Transverse colon (tissue), 4 donors: ENCODE measurements at regions not wholly inside any gene's neighbourhood (a gene's known extent, or its start where the extent isn't known, plus 50 kb on each side); places are given as distances from the start of the nearest gene placed in this dataset.

ENCODE experiments used
- DNase-seq: peaks from one replicate; pipeline ENCODE4 v3.0.0-alpha.2; 2019
- H3K27ac ChIP-seq, 4 donors: fragments of 200-600 bp; sonication (generic); 2 replicates each; pipeline ENCODE4 v1.5.1; 2016 to 2018; ENCODE audit warnings: inconsistent platforms in 4 of 4
- H3K27me3 ChIP-seq: fragments of 200-600 bp; sonication (generic); 2 replicates; pipeline ENCODE4 v1.5.1; 2017; ENCODE audit warnings: inconsistent platforms
- H3K36me3 ChIP-seq, 4 donors: fragments of 200-600 bp; sonication (generic); 2 replicates each; pipeline ENCODE4 v1.5.1; 2017 to 2019; ENCODE audit warnings: inconsistent platforms in 4 of 4
- H3K4me1 ChIP-seq, 4 donors: fragments of 200-600 bp; sonication (generic); 2 replicates each; pipeline ENCODE4 v1.5.1; 2017 to 2020; ENCODE audit warnings: inconsistent platforms in 4 of 4
- H3K4me3 ChIP-seq, 4 donors: fragments of 200-600 bp; sonication (generic); 1 replicate in 1 of 4; 2 replicates in 3 of 4; pipeline versions ENCODE4 v1.5.1 to v1.6.1; 2017 to 2019; ENCODE audit warnings: inconsistent platforms in 4 of 4
- H3K9me3 ChIP-seq, 2 donors: fragments of 200-600 bp; sonication (generic); 2 replicates each; pipeline ENCODE4 v1.5.1; 2017 to 2019; ENCODE audit warnings: inconsistent platforms in 2 of 2
- CTCF ChIP-seq, 5 experiments: fragments of 200-600 bp in 3 of 5; fragments of 450-650 bp in 2 of 5; sonication (generic) in 3 of 5; IDR thresholded peaks; 1 replicate in 2 of 5; 2 replicates in 3 of 5; pipeline ENCODE4 v1.5.1; 2016 to 2017; ENCODE audit warnings: antibody characterized with exemption in 5 of 5, inconsistent platforms in 3 of 5, mild to moderate bottlenecking in 2 of 5, moderate library complexity in 1 of 5
- EP300 ChIP-seq: sonication (generic); formaldehyde crosslinking; IDR thresholded peaks from one replicate; pipeline ENCODE4 v1.6.1; 2017; ENCODE audit warnings: antibody characterized with exemption, low read depth
- POLR2A ChIP-seq: fragments of 450-650 bp; IDR thresholded peaks from one replicate; pipeline ENCODE4 v1.6.1; 2016; ENCODE audit warnings: antibody characterized with exemption, mild to moderate bottlenecking, moderate library complexity
- POLR2AphosphoS5 ChIP-seq, 3 donors: sonication (generic); formaldehyde crosslinking; IDR thresholded peaks; one replicate each; pipeline ENCODE4 v1.6.1; 2016; ENCODE audit warnings: antibody characterized with exemption in 3 of 3
- WGBS, 2 donors: methylation state at CpG; one replicate each; pipeline ENCODE4 v1.1.5; 2018; ENCODE audit warnings: low coverage in 1 of 2; 5-methylcytosine and 5-hydroxymethylcytosine counted together
- in situ Hi-C, 4 donors: fragments of 200-750 bp; cut with MboI; loops; one replicate each; pipeline versions ENCODE4 v1.15.0 to v1.15.1; 2017; ENCODE audit warnings: low sequenced_read_pairs in 3 of 4, low pct_ligation_motif_present in 1 of 4, low pct_unique_long_range_greater_than_20kb in 1 of 4
- intact Hi-C: fragments of 100-400 bp; cut with DNase I; formaldehyde crosslinking; loops from one replicate; pipeline ENCODE4 v1.15.1; 2023; ENCODE audit warnings: low total_unique reads

DNA sequence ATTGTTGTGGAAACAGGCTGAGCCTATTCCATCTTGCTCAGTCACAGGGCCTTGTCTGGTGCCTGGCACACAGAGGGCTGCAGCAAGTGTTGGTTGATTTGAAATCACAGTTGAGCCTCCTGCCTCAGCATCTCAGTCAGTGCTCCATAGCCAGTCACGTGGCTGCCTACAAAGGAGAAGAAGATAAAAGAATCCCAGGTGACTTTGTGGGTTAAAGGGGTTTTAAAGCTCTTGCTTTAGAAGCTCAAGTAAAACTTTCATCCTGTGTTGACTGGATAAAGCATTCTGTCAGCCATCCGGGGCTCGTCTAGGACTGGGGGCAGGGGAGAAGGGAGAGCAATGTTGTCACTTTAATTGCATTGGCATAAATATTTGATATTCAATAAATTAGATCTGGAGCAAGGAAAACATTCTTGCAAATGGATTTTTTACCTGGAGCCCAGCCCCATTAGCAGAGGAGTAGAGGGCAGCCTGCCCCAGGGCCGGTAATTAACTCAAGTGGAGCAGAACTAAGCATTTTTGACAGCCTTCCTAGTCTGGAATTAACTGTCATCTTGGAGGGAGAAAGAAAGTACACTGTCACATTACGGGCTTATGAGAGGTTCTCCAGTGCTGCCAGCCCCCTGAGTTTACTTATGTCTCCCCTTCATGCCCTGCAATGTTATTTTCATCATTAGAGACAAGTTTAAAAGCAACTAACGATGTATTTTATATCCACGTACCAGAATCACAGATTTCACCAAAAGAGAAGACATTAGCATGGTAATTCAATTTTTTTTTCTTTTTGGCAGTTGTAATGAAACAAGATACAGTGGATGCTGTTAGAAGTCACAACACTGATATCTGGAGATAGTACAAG lies 71.7 kb upstream of the GTSF1L start:
- no peaks in the 10 kb centered on the region for H3K36me3 ChIP-seq
- in situ Hi-C loops (no loop called here), intact Hi-C loops (no loop called here)
- H3K27me3 ChIP-seq = no peaks in the 10 kb centered on the region
- no peaks in the 10 kb centered on the region for H3K9me3 ChIP-seq
- no peak for TF ChIP-seq POLR2AphosphoS5 (IDR thresholded peaks at IDR 0.05)
- no peak for TF ChIP-seq EP300
- TF ChIP-seq CTCF (IDR thresholded peaks at IDR 0.05) = no peak
- TF ChIP-seq POLR2A = no peak
- WGBS, 2 donors = 74 to 81% methylated on average over 5 to 7 of the region's 7 CpGs
- no peaks in the 10 kb centered on the region for H3K4me1 ChIP-seq
- no peak overlapping the region for H3K4me3 ChIP-seq
- no peak for DNase-seq
- H3K27ac ChIP-seq = no peak overlapping the region

GRCh38 chr20:43794326-43794725 lies 67.5 kb upstream of the GTSF1L start:
- in situ Hi-C loops = no loop called here
- WGBS, 2 donors = 83 to 89% methylated on average over 2 of the region's 2 CpGs
- intact Hi-C loops = loop anchor here (2.0 kb wide), 1 partner anchor 60 kb away; no protein-coding TSS in a partner anchor

DNA sequence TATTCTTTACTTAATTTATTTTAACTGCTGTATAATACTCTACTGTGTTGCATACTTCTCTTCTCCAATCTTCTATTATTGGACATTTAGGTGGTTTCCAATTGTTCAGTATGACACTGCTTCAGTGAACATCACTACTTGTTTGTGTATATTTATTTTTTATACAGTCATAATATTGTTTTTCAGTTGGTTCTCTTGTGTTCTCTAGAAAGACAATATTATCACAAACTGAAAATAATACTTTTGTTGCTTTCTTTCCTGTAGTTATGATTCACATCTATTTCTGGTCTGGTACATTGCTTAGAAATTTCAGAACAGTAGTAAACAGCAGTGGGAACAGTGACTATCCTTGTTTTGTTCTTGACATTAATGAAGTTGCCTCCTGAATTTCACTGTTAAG lies 62.8 kb upstream of the GTSF1L start:
- no peak for DNase-seq
- TF ChIP-seq EP300 (no peak), CTCF (IDR thresholded peaks at IDR 0.05) (no peak), POLR2AphosphoS5 (IDR thresholded peaks at IDR 0.05) (no peak), POLR2A (no peak)
- Histone ChIP-seq H3K27ac (no peak overlapping the region), H3K4me1 (no peaks in the 10 kb centered on the region), H3K4me3 (no peak overlapping the region), H3K9me3 (no peaks in the 10 kb centered on the region), H3K27me3 (no peaks in the 10 kb centered on the region), H3K36me3 (no peaks in the 10 kb centered on the region)
- intact Hi-C loops = no loop called here
- in situ Hi-C loops = no loop called here

More at GRCh38 chr20:43794326-43794725, 67.5 kb upstream of the GTSF1L start:
- Histone ChIP-seq H3K4me1 (no peaks in the 10 kb centered on the region), H3K27me3 (no peaks in the 10 kb centered on the region), H3K9me3 (no peaks in the 10 kb centered on the region), H3K36me3 (no peaks in the 10 kb centered on the region), H3K27ac (no peak overlapping the region), H3K4me3 (no peak overlapping the region)
- no peak for DNase-seq
- TF ChIP-seq EP300 = no peak
- no peak for TF ChIP-seq CTCF (IDR thresholded peaks at IDR 0.05)
- TF ChIP-seq POLR2AphosphoS5 (IDR thresholded peaks at IDR 0.05) = no peak
- no peak for TF ChIP-seq POLR2A

- Histone ChIP-seq H3K4me3 (no peak overlapping the region), H3K9me3 (no peaks in the 10 kb centered on the region), H3K36me3 (no peaks in the 10 kb centered on the region), H3K4me1 (no peaks in the 10 kb centered on the region), H3K27ac (no peak overlapping the region), H3K27me3 (no peaks in the 10 kb centered on the region)
- in situ Hi-C loops (no loop called here), intact Hi-C loops (no loop called here)
- TF ChIP-seq CTCF (IDR thresholded peaks at IDR 0.05) (no peak), EP300 (no peak), POLR2A (no peak), POLR2AphosphoS5 (IDR thresholded peaks at IDR 0.05) (no peak)
- no peak for DNase-seq
- 51 to 82% methylated on average over 2 of the region's 2 CpGs for WGBS, 2 donors
These were observed 61.1 kb upstream of the GTSF1L start for GRCh38 chr20:43787937-43788336.
